HCT116 (cell line): ENCODE measurements at regions not wholly inside any gene's neighbourhood (a gene's known extent, or its start where the extent isn't known, plus 50 kb on each side); places are given as distances from the start of the nearest gene placed in this dataset.

Experiments used
- ATAC-seq: fragments of 200-7000 bp; cut with Tn5 transposase; 2 replicates; pipeline ENCODE4 v1.9.1; 2020; ENCODE audit warnings: mild to moderate bottlenecking, moderate library complexity
- BruUV-seq: library from RNA; stranded (reverse); fragments of 400-500 nt; replicated peaks from 2 replicates; lab custom pipeline; 2021; lab: Mats Ljungman, UMichigan
- CTCF ChIA-PET: fragments of 300-600 bp; sonication (Branson Sonifier 250); formaldehyde crosslinking; loops from one replicate; lab custom pipeline; 2021; ENCODE audit warnings: antibody characterized with exemption; lab: Charles Lee
- POLR2A ChIA-PET: fragments of 300-600, 350-600 bp; sonication (Branson Sonifier 250); formaldehyde crosslinking; loops from one replicate; lab custom pipeline; 2021; ENCODE audit warnings: antibody characterized with exemption; lab: Charles Lee
- RAD21 ChIA-PET, 2 experiments: fragments of 300-600 bp; sonication (Branson Sonifier 250); formaldehyde crosslinking; loops; one replicate each; lab custom pipeline; 2023; ENCODE audit warnings: low total read pairs in 2 of 2; ENCODE audit not compliant: uncharacterized antibody in 2 of 2, unreplicated experiment in 2 of 2, low non-redundant PET in 1 of 2; lab: Charles Lee
- DNase-seq: peaks from one replicate; pipeline ENCODE4 v3.0.0-alpha.2; 2010; ENCODE audit warnings: low read depth, low spot score
- H2AFZ ChIP-seq: fragments of 200-600 bp; shearing (Covaris generic), sonication (generic); 2 replicates; pipeline ENCODE4 v1.6.1; 2017; ENCODE audit warnings: low read depth, mixed run types, mixed read lengths, antibody characterized with exemption, low read length; ENCODE audit not compliant: poor library complexity, severe bottlenecking
- H3K27ac ChIP-seq: 2 replicates; pipeline ENCODE4 v1.5.1; 2012; ENCODE audit warnings: low read depth, low read length
- H3K27me3 ChIP-seq: fragments of 200-600 bp; sonication (generic); 2 replicates; pipeline ENCODE4 v1.6.1; 2016; ENCODE audit warnings: mixed run types, low read length, mixed read lengths; ENCODE audit not compliant: insufficient read depth
- H3K36me3 ChIP-seq, 2 experiments: fragments of 200-500 bp in 1 of 2; fragments of 200-600 bp in 1 of 2; sonication (Bioruptor generic) in 1 of 2; sonication (generic) in 1 of 2; 2 replicates each; pipeline versions ENCODE4 v1.5.1 to v1.6.1; 2014 to 2016; ENCODE audit warnings: low read length in 2 of 2, inconsistent platforms in 1 of 2, mixed read lengths in 1 of 2, mixed run types in 1 of 2; ENCODE audit not compliant: insufficient read depth in 2 of 2, control insufficient read depth in 1 of 2
- H3K4me1 ChIP-seq, 2 experiments: fragments of 200-600 bp in 1 of 2; sonication (generic) in 1 of 2; 2 replicates each; pipeline versions ENCODE4 v1.5.1 to v1.6.1; 2012 to 2017; ENCODE audit warnings: low read length in 2 of 2, inconsistent platforms in 1 of 2, mild to moderate bottlenecking in 1 of 2, mixed read lengths in 1 of 2, mixed run types in 1 of 2, moderate library complexity in 1 of 2; ENCODE audit not compliant: insufficient read depth in 2 of 2, control insufficient read depth in 1 of 2
- H3K4me2 ChIP-seq: fragments of 200-600 bp; sonication (generic); 2 replicates; pipeline ENCODE4 v1.6.1; 2017; ENCODE audit warnings: mixed run types, low read length, mixed read lengths
- H3K4me3 ChIP-seq, 2 experiments: fragments of 200-600 bp in 1 of 2; sonication (generic) in 1 of 2; replicated peaks in 1 of 2; 2 replicates each; pipeline ENCODE4 v1.5.1; 2011 to 2016; ENCODE audit warnings: low read length in 2 of 2, control low read depth in 1 of 2, low read depth in 1 of 2, mild to moderate bottlenecking in 1 of 2, mixed read lengths in 1 of 2, mixed run types in 1 of 2
- H3K79me2 ChIP-seq: fragments of 200-600 bp; sonication (generic); 2 replicates; pipeline ENCODE4 v1.6.1; 2017; ENCODE audit warnings: mild to moderate bottlenecking, mixed run types, low read length, moderate library complexity, mixed read lengths; ENCODE audit not compliant: insufficient read depth
- H3K9ac ChIP-seq: fragments of 200-600 bp; sonication (generic); 2 replicates; pipeline ENCODE4 v1.6.1; 2016; ENCODE audit warnings: low read length, mixed read lengths
- H3K9me2 ChIP-seq: fragments of 200-600 bp; sonication (generic), shearing (Covaris generic); 2 replicates; pipeline ENCODE4 v1.6.1; 2017; ENCODE audit warnings: mixed run types, mild to moderate bottlenecking, moderate library complexity; ENCODE audit not compliant: insufficient read depth
- H3K9me3 ChIP-seq, 2 experiments: fragments of 200-500 bp in 1 of 2; fragments of 200-600 bp in 1 of 2; sonication (Bioruptor generic) in 1 of 2; sonication (generic) in 1 of 2; 2 replicates each; pipeline ENCODE4 v1.6.1; 2014 to 2017; ENCODE audit warnings: low read length in 2 of 2, mixed read lengths in 2 of 2, inconsistent platforms in 1 of 2, low read depth in 1 of 2, mild to moderate bottlenecking in 1 of 2, mixed run types in 1 of 2, moderate library complexity in 1 of 2; ENCODE audit not compliant: control insufficient read depth in 1 of 2, insufficient read depth in 1 of 2
- H4K20me1 ChIP-seq: fragments of 200-600 bp; sonication (generic), shearing (Covaris generic); 2 replicates; pipeline ENCODE4 v1.6.1; 2017; ENCODE audit warnings: mixed run types, mild to moderate bottlenecking, moderate library complexity; ENCODE audit not compliant: insufficient read depth
- CEBPB ChIP-seq: IDR thresholded peaks from 2 replicates; pipeline ENCODE4 v1.6.1; 2012; ENCODE audit warnings: low read depth
- CTCF ChIP-seq, 3 experiments: fragments of 200-600 bp in 1 of 3; sonication (generic) in 1 of 3; IDR thresholded peaks in 2 of 3; conservative IDR thresholded peaks in 1 of 3; 2 replicates each; pipeline ENCODE4 v1.5.1; 2012 to 2017; ENCODE audit warnings: low read depth in 2 of 3, low read length in 2 of 3, antibody characterized with exemption in 1 of 3, borderline replicate concordance in 1 of 3, control low read depth in 1 of 3, mild to moderate bottlenecking in 1 of 3, mixed read lengths in 1 of 3, mixed run types in 1 of 3, moderate library complexity in 1 of 3; ENCODE audit not compliant: insufficient read depth in 1 of 3
- EGR1 ChIP-seq: IDR thresholded peaks from 2 replicates; pipeline ENCODE4 v1.6.1; 2012; ENCODE audit warnings: low read depth
- ELF1 ChIP-seq: IDR thresholded peaks from 2 replicates; pipeline ENCODE4 v1.6.1; 2012; ENCODE audit warnings: low read depth, borderline replicate concordance
- EZH2 ChIP-seq: fragments of 200-600 bp; sonication (generic); IDR thresholded peaks from 2 replicates; pipeline ENCODE4 v1.6.1; 2017; ENCODE audit warnings: antibody characterized with exemption, mixed run types
- EZH2phosphoT487 ChIP-seq: fragments of 200-600 bp; IDR thresholded peaks from 2 replicates; pipeline ENCODE4 v1.6.1; 2018; ENCODE audit warnings: antibody characterized with exemption, borderline replicate concordance
- POLR2A ChIP-seq: IDR thresholded peaks from 2 replicates; pipeline ENCODE4 v1.7.0; 2011; ENCODE audit warnings: borderline replicate concordance; ENCODE audit not compliant: insufficient read depth, insufficient read length; ENCODE audit errors: extremely low read depth
- SIN3A ChIP-seq: IDR thresholded peaks from 2 replicates; pipeline ENCODE4 v1.6.1; 2012; ENCODE audit warnings: low read depth
- SRF ChIP-seq: IDR thresholded peaks from 2 replicates; pipeline ENCODE4 v1.6.1; 2012; ENCODE audit warnings: low read depth
- YY1 ChIP-seq: IDR thresholded peaks from 2 replicates; pipeline ENCODE4 v1.6.1; 2011; ENCODE audit warnings: low read length, low read depth, moderate library complexity, mild to moderate bottlenecking; ENCODE audit not compliant: insufficient replicate concordance; ENCODE audit errors: extremely low read depth
- ZNF274 ChIP-seq: fragments of 200-500 bp; sonication (Bioruptor generic); IDR thresholded peaks from 2 replicates; pipeline ENCODE4 v1.6.1; 2014; ENCODE audit warnings: mild to moderate bottlenecking, low read depth, low read length, inconsistent platforms
- intact Hi-C: fragments of 100-400 bp; cut with micrococcal nuclease; formaldehyde crosslinking; loops from 2 replicates; pipeline ENCODE4 v1.10.0; 2022

DNA sequence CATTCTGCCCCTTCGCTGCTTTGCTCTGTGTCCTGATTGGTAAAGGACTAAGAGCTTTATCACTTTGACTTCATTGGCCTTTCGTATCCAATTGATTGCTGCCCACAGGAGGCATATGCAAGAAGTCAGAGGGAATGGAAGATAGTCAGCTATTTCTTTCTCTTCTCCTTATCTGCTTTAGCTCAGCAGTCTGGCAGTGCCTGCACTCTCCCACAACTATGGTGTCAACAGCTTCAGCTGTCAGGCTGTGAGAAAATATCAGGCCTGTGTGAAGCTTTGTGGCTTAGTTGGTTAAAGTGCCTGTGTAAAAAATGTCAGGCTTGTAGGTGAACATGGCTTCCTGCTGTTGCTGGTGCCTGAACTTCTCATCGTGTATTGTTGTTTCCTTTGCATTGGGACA is 243.0 kb downstream of the PCDH17 start:
- H3K27ac ChIP-seq: no peak overlapping the region
- no peaks in the 10 kb centered on the region for H3K36me3 ChIP-seq
- BruUV-seq: no TSS peak
- no peaks in the 10 kb centered on the region for H3K27me3 ChIP-seq
- H3K4me3 ChIP-seq: no peak overlapping the region
- ATAC-seq (no peak), DNase-seq (no peak)
- no peaks in the 10 kb centered on the region for H3K9me2 ChIP-seq
- H3K9me3 ChIP-seq: peaks cover 13 to 14% of the 10 kb centered on the region in 2 experiments; a peak in 2 of 4 replicates
- TF ChIP-seq SRF: no peak
- TF ChIP-seq EZH2phosphoT487: no peak
- TF ChIP-seq CTCF (IDR thresholded peaks at IDR 0.05 in 2 of 3, conservative IDR thresholded peaks at IDR 0.05 in 1 of 3; ENCODE audit: borderline replicate concordance in 1 of 3, insufficient read depth in 1 of 3, low read depth in 2 of 3, low read length in 2 of 3): no peak
- TF ChIP-seq POLR2A: no peak
- TF ChIP-seq CEBPB: no peak
- TF ChIP-seq ELF1: no peak
- TF ChIP-seq EZH2: no peak
- no peak for TF ChIP-seq ZNF274
- no peak for TF ChIP-seq EGR1
- no peak for TF ChIP-seq SIN3A
- no peak for TF ChIP-seq YY1
- H3K9ac ChIP-seq: no peak overlapping the region
- H2AFZ ChIP-seq: no peak overlapping the region
- ChIA-PET RAD21 (no interaction called here), POLR2A (no interaction called here), CTCF (no interaction called here)
- H3K79me2 ChIP-seq: no peaks in the 10 kb centered on the region
- H4K20me1 ChIP-seq: no peaks in the 10 kb centered on the region
- intact Hi-C loops: no loop called here
- H3K4me1 ChIP-seq: no peaks in the 10 kb centered on the region
- H3K4me2 ChIP-seq: no peak overlapping the region
